WTC11 (cell line): ENCODE measurements at regions not wholly inside any gene's neighbourhood (a gene's known extent, or its start where the extent isn't known, plus 50 kb on each side); places are given as distances from the start of the nearest gene placed in this dataset.
A peak's percentile ranks its signal among the peaks of the same experiment; 100 is the strongest.

Source experiments
- ATAC-seq: fragments of 200-7000 bp; cut with Tn5 transposase; 2 replicates; pipeline ENCODE4 v1.10.0; 2021; ENCODE audit warnings: mild to moderate bottlenecking, moderate library complexity
- CTCF ChIA-PET: fragments of 300-600 bp; sonication (Branson Sonifier 250); formaldehyde crosslinking; loops from one replicate; lab custom pipeline; 2021; ENCODE audit warnings: antibody characterized with exemption; lab: Charles Lee
- POLR2A ChIA-PET: fragments of 350-600 bp; sonication (Branson Sonifier 250); formaldehyde crosslinking; loops from one replicate; lab custom pipeline; 2021; ENCODE audit warnings: antibody characterized with exemption; lab: Charles Lee
- DNase-seq: peaks from one replicate; pipeline ENCODE4 v3.0.0; 2021; ENCODE audit warnings: low spot score
- H3K27ac Mint-ChIP-seq: 2 replicates; pipeline ENCODE4 v1.8.0; 2021; ENCODE audit warnings: mixed read lengths
- H3K27me3 Mint-ChIP-seq: 2 replicates; pipeline ENCODE4 v1.8.0; 2021; ENCODE audit warnings: low read depth, mild to moderate bottlenecking, moderate library complexity, mixed read lengths
- H3K36me3 Mint-ChIP-seq: 2 replicates; pipeline ENCODE4 v1.8.0; 2021; ENCODE audit warnings: mixed read lengths
- H3K4me1 Mint-ChIP-seq: 2 replicates; pipeline ENCODE4 v1.8.0; 2022; ENCODE audit warnings: mixed read lengths
- H3K4me3 Mint-ChIP-seq: 2 replicates; pipeline ENCODE4 v1.8.0; 2021; ENCODE audit warnings: mild to moderate bottlenecking, moderate library complexity, mixed read lengths
- H3K9me3 Mint-ChIP-seq: 2 replicates; pipeline ENCODE4 v1.8.0; 2021; ENCODE audit warnings: mixed read lengths
- CREM ChIP-seq: sonication (generic); formaldehyde crosslinking; IDR thresholded peaks from 2 replicates; pipeline ENCODE4 v1.8.1; 2022; ENCODE audit warnings: mild to moderate bottlenecking, missing genetic modification reagents, moderate library complexity
- E2F4 ChIP-seq: sonication (generic); formaldehyde crosslinking; IDR thresholded peaks from 2 replicates; pipeline ENCODE4 v1.8.1; 2022; ENCODE audit warnings: low read depth, mild to moderate bottlenecking, moderate library complexity, missing genetic modification reagents, borderline replicate concordance
- ESRRA ChIP-seq: sonication (generic); formaldehyde crosslinking; IDR thresholded peaks from 2 replicates; pipeline ENCODE4 v1.8.1; 2022; ENCODE audit warnings: mild to moderate bottlenecking, missing genetic modification reagents, borderline replicate concordance
- FOXK1 ChIP-seq: sonication (generic); formaldehyde crosslinking; IDR thresholded peaks from 2 replicates; pipeline ENCODE4 v1.8.0; 2022; ENCODE audit warnings: mild to moderate bottlenecking, moderate library complexity, missing genetic modification reagents
- HMGA2 ChIP-seq: fragments of 250-450 bp; sonication (Bioruptor Pico); IDR thresholded peaks from 2 replicates; pipeline ENCODE4 v1.4.0; 2021; ENCODE audit warnings: mild to moderate bottlenecking, moderate library complexity
- IRF2 ChIP-seq: sonication (generic); formaldehyde crosslinking; IDR thresholded peaks from 2 replicates; pipeline ENCODE4 v1.8.0; 2022; ENCODE audit warnings: low read depth, missing genetic modification reagents, borderline replicate concordance
- JAZF1 ChIP-seq: fragments of 250-450 bp; sonication (Bioruptor Pico); IDR thresholded peaks from 2 replicates; pipeline ENCODE4 v1.9.0; 2021; ENCODE audit warnings: moderate library complexity, mild to moderate bottlenecking, inconsistent platforms
- MAX ChIP-seq: sonication (generic); formaldehyde crosslinking; IDR thresholded peaks from 2 replicates; pipeline ENCODE4 v1.8.0; 2022; ENCODE audit warnings: mild to moderate bottlenecking, missing genetic modification reagents
- MLX ChIP-seq: sonication (generic); formaldehyde crosslinking; IDR thresholded peaks from 2 replicates; pipeline ENCODE4 v1.8.1; 2023; ENCODE audit warnings: mild to moderate bottlenecking, missing genetic modification reagents, moderate library complexity
- MYBL2 ChIP-seq: sonication (generic); formaldehyde crosslinking; IDR thresholded peaks from 2 replicates; pipeline ENCODE4 v1.8.1; 2023; ENCODE audit warnings: mild to moderate bottlenecking, moderate library complexity, missing genetic modification reagents
- OVOL2 ChIP-seq: fragments of 250-450 bp; sonication (Bioruptor Pico); IDR thresholded peaks from 2 replicates; pipeline ENCODE4 v1.9.0; 2021; ENCODE audit warnings: mild to moderate bottlenecking, borderline replicate concordance
- SOX15 ChIP-seq: fragments of 250-450 bp; sonication (Bioruptor Pico); IDR thresholded peaks from 2 replicates; pipeline ENCODE4 v1.9.0; 2021; ENCODE audit warnings: mild to moderate bottlenecking
- TP53 ChIP-seq: sonication (generic); formaldehyde crosslinking; IDR thresholded peaks from 2 replicates; pipeline ENCODE4 v1.8.1; 2023; ENCODE audit warnings: mild to moderate bottlenecking, missing genetic modification reagents
- ZNF232 ChIP-seq: sonication (generic); formaldehyde crosslinking; IDR thresholded peaks from 2 replicates; pipeline ENCODE4 v1.8.0; 2022; ENCODE audit warnings: mild to moderate bottlenecking, missing genetic modification reagents
- ZNF423 ChIP-seq: fragments of 250-450 bp; sonication (Bioruptor Pico); IDR thresholded peaks from 2 replicates; pipeline ENCODE4 v2.1.2; 2022; ENCODE audit warnings: mild to moderate bottlenecking, moderate library complexity
- ZNF425 ChIP-seq: fragments of 250-450 bp; sonication (Bioruptor Pico); conservative IDR thresholded peaks from 2 replicates; pipeline ENCODE4 v1.9.0; 2021; ENCODE audit warnings: mild to moderate bottlenecking
- ZNF671 ChIP-seq: fragments of 250-450 bp; sonication (Bioruptor Pico); IDR thresholded peaks from 2 replicates; pipeline ENCODE4 v1.8.0; 2021; ENCODE audit warnings: mild to moderate bottlenecking
- TF ChIP-seq, protein P1 (sequence below): fragments of 200-600 bp; IDR thresholded peaks from 2 replicates; pipeline ENCODE4 v1.8.0; 2022; ENCODE audit warnings: antibody characterized with exemption
- TF ChIP-seq, protein P2 (sequence below): sonication (generic); formaldehyde crosslinking; IDR thresholded peaks from 2 replicates; pipeline ENCODE4 v1.8.1; 2023; ENCODE audit warnings: mild to moderate bottlenecking, moderate library complexity, missing genetic modification reagents
- TF ChIP-seq, protein P3 (sequence below): sonication (generic); formaldehyde crosslinking; IDR thresholded peaks from 2 replicates; pipeline ENCODE4 v1.8.1; 2023; ENCODE audit warnings: mild to moderate bottlenecking, missing genetic modification reagents, borderline replicate concordance

DNA sequence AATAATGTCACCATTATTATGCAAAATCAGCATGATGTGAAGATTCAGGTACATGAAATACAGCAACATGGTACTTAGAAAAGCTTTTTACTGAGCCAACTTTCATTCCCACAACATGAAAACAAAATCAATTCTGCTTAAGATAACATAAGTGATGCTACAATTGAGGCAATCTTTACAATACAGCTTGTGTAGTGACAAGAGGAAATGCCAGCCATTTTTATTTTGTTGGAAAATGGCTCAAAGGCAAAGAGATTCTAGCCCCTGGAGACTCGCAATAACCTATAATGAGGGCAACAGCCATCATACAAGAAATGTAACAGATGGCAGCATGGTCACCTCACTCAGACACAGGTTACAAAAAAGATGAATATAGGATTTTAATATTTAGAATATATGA, 560.4 kb downstream of the SPOCK3 start:
- ChIA-PET CTCF (no interaction called here), POLR2A (no interaction called here)
- ATAC-seq = no peak
- H3K9me3 Mint-ChIP-seq = no peaks in the 10 kb centered on the region
- no peak overlapping the region for H3K4me3 Mint-ChIP-seq
- no peak overlapping the region for H3K27ac Mint-ChIP-seq
- no peaks in the 10 kb centered on the region for H3K27me3 Mint-ChIP-seq
- DNase-seq = no peak
- H3K4me1 Mint-ChIP-seq = peaks cover 10% of the 10 kb centered on the region
- no peaks in the 10 kb centered on the region for H3K36me3 Mint-ChIP-seq
- TF ChIP-seq MLX = no peak
- TF ChIP-seq CREM (CRISPR knock-in tag) = no peak
- TF ChIP-seq ZNF425 (CRISPR knock-in tag) = no peak
- TF ChIP-seq ZNF423 (CRISPR knock-in tag) = no peak
- TF ChIP-seq, protein P1, sequence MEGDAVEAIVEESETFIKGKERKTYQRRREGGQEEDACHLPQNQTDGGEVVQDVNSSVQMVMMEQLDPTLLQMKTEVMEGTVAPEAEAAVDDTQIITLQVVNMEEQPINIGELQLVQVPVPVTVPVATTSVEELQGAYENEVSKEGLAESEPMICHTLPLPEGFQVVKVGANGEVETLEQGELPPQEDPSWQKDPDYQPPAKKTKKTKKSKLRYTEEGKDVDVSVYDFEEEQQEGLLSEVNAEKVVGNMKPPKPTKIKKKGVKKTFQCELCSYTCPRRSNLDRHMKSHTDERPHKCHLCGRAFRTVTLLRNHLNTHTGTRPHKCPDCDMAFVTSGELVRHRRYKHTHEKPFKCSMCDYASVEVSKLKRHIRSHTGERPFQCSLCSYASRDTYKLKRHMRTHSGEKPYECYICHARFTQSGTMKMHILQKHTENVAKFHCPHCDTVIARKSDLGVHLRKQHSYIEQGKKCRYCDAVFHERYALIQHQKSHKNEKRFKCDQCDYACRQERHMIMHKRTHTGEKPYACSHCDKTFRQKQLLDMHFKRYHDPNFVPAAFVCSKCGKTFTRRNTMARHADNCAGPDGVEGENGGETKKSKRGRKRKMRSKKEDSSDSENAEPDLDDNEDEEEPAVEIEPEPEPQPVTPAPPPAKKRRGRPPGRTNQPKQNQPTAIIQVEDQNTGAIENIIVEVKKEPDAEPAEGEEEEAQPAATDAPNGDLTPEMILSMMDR = no peak
- no peak for TF ChIP-seq MAX (CRISPR knock-in tag)
- TF ChIP-seq SOX15 (CRISPR knock-in tag) = no peak
- TF ChIP-seq, protein P2, sequence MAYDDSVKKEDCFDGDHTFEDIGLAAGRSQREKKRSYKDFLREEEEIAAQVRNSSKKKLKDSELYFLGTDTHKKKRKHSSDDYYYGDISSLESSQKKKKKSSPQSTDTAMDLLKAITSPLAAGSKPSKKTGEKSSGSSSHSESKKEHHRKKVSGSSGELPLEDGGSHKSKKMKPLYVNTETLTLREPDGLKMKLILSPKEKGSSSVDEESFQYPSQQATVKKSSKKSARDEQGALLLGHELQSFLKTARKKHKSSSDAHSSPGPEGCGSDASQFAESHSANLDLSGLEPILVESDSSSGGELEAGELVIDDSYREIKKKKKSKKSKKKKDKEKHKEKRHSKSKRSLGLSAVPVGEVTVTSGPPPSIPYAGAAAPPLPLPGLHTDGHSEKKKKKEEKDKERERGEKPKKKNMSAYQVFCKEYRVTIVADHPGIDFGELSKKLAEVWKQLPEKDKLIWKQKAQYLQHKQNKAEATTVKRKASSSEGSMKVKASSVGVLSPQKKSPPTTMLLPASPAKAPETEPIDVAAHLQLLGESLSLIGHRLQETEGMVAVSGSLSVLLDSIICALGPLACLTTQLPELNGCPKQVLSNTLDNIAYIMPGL (CRISPR knock-in tag) = no peak
- TF ChIP-seq, all 79 proteins: peak for 0

DNA sequence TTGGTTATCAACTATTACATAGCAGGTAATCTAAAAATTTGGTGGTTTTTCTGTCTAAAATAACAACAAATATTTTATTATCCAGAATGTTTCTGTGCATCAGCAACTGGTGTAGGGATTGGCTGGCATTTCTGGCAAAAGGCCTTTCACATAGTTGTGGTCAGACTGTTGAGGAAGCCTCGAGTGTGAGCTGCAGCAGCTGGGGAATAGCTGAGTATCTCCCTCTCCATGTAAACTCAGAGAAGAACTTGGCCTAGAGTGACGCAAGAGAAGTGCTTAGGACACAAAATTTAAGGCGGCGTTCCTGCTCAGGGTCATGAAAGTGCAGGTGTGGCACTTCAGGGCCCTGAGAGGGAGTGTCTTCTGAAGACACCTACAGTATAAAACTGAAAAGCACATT, 558.9 kb downstream of the SPOCK3 start:
- Mint-ChIP-seq H3K36me3 (no peaks in the 10 kb centered on the region), H3K4me3 (no peak overlapping the region), H3K27me3 (no peaks in the 10 kb centered on the region), H3K4me1 (peaks cover 10% of the 10 kb centered on the region), H3K27ac (no peak overlapping the region), H3K9me3 (no peaks in the 10 kb centered on the region)
- ATAC-seq = peak; percentile 44; the same call in 1 of the 2 replicates
- POLR2A ChIA-PET = interaction anchor here (0.9 kb wide), 1 partner anchor 38 kb away, joined by 3 read pairs; no protein-coding TSS in a partner anchor
- CTCF ChIA-PET = no interaction called here
- no peak for DNase-seq
- TF ChIP-seq SOX15 (CRISPR knock-in tag) = no peak
- no peak for TF ChIP-seq HMGA2 (CRISPR knock-in tag)
- no peak for TF ChIP-seq ESRRA (CRISPR knock-in tag)
- no peak for TF ChIP-seq OVOL2
- no peak for TF ChIP-seq ZNF671 (CRISPR knock-in tag)
- TF ChIP-seq JAZF1 (CRISPR knock-in tag) = no peak
- TF ChIP-seq, protein P1 = no peak
- no peak for TF ChIP-seq TP53 (CRISPR knock-in tag)
- TF ChIP-seq MYBL2 (CRISPR knock-in tag) = no peak
- TF ChIP-seq FOXK1 (CRISPR knock-in tag) = no peak
- no peak for TF ChIP-seq E2F4 (CRISPR knock-in tag)
- TF ChIP-seq, protein P3, sequence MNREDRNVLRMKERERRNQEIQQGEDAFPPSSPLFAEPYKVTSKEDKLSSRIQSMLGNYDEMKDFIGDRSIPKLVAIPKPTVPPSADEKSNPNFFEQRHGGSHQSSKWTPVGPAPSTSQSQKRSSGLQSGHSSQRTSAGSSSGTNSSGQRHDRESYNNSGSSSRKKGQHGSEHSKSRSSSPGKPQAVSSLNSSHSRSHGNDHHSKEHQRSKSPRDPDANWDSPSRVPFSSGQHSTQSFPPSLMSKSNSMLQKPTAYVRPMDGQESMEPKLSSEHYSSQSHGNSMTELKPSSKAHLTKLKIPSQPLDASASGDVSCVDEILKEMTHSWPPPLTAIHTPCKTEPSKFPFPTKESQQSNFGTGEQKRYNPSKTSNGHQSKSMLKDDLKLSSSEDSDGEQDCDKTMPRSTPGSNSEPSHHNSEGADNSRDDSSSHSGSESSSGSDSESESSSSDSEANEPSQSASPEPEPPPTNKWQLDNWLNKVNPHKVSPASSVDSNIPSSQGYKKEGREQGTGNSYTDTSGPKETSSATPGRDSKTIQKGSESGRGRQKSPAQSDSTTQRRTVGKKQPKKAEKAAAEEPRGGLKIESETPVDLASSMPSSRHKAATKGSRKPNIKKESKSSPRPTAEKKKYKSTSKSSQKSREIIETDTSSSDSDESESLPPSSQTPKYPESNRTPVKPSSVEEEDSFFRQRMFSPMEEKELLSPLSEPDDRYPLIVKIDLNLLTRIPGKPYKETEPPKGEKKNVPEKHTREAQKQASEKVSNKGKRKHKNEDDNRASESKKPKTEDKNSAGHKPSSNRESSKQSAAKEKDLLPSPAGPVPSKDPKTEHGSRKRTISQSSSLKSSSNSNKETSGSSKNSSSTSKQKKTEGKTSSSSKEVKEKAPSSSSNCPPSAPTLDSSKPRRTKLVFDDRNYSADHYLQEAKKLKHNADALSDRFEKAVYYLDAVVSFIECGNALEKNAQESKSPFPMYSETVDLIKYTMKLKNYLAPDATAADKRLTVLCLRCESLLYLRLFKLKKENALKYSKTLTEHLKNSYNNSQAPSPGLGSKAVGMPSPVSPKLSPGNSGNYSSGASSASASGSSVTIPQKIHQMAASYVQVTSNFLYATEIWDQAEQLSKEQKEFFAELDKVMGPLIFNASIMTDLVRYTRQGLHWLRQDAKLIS (CRISPR knock-in tag) = no peak
- no peak for TF ChIP-seq IRF2 (CRISPR knock-in tag)
- no peak for TF ChIP-seq ZNF232 (CRISPR knock-in tag)
